Parathyroid adenoma (tissue), 2 donors: ENCODE measurements at regions not wholly inside any gene's neighbourhood (a gene's known extent, or its start where the extent isn't known, plus 50 kb on each side); places are given as distances from the start of the nearest gene placed in this dataset.

Experiments
- H2AFZ ChIP-seq: fragments of 300-600 bp; sonication (generic); one replicate; pipeline ENCODE4 v1.7.0; 2017; ENCODE audit warnings: antibody characterized with exemption, mild to moderate bottlenecking
- H3K27ac ChIP-seq: fragments of 300-600 bp; sonication (generic); one replicate; pipeline ENCODE4 v1.7.0; 2017
- H3K27me3 ChIP-seq: fragments of 300-600 bp; sonication (generic); one replicate; pipeline ENCODE4 v1.7.0; 2017; ENCODE audit warnings: low read length; ENCODE audit not compliant: control insufficient read depth, insufficient read depth
- H3K36me3 ChIP-seq: fragments of 300-600 bp; sonication (generic); one replicate; pipeline ENCODE4 v1.7.0; 2017; ENCODE audit warnings: low read length; ENCODE audit not compliant: control insufficient read depth, insufficient read depth
- H3K4me1 ChIP-seq: fragments of 300-600 bp; sonication (generic); one replicate; pipeline ENCODE4 v1.7.0; 2017; ENCODE audit warnings: control low read depth
- H3K4me2 ChIP-seq: fragments of 300-600 bp; sonication (generic); one replicate; pipeline ENCODE4 v1.7.0; 2017; ENCODE audit warnings: low read length
- H3K4me3 ChIP-seq: fragments of 300-600 bp; sonication (generic); one replicate; pipeline ENCODE4 v1.7.0; 2017; ENCODE audit warnings: low read depth, low read length
- H3K79me2 ChIP-seq: fragments of 300-600 bp; sonication (generic); one replicate; pipeline ENCODE4 v1.7.0; 2017; ENCODE audit warnings: control low read depth
- H3K9ac ChIP-seq: fragments of 300-600 bp; sonication (generic); one replicate; pipeline ENCODE4 v1.7.0; 2017; ENCODE audit warnings: mild to moderate bottlenecking
- H3K9me3 ChIP-seq: fragments of 300-600 bp; sonication (generic); one replicate; pipeline ENCODE4 v1.7.0; 2017; ENCODE audit warnings: low read length; ENCODE audit not compliant: control insufficient read depth
- TF ChIP-seq, protein P1 (sequence below): fragments of 300-600 bp; sonication (generic); IDR thresholded peaks from one replicate; pipeline ENCODE4 v1.7.0; 2017; ENCODE audit warnings: antibody characterized with exemption, mild to moderate bottlenecking
- donor health status: primary hyperparathyroidism.

DNA sequence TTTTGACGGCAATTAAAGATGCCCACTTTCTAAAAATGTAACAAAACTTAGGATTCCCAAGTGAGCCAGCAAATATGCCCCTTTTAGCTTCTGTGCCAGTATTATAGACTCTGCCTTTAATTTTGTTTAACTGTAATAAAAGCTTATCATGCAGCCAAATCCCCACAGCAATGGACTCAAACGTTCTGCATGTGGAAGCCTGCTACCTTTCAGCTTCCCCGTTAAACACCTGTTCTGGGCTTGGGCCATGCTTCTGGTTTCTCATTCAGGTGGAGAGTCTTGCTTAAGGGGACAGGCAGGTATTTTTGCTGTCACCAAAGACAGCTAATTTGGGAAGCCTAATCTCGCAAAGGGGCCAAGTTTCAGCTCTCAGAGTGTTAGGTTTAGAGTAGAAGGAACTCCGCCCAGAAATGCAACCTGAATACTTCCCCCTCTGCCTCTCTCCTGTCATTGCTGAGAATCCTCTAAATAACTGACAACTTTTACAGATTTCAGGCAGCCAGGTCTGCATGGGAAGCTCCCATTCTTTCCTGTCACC lies 399.4 kb upstream of the ATP11B start:
- no peaks in the 10 kb centered on the region for H3K27me3 ChIP-seq

DNA sequence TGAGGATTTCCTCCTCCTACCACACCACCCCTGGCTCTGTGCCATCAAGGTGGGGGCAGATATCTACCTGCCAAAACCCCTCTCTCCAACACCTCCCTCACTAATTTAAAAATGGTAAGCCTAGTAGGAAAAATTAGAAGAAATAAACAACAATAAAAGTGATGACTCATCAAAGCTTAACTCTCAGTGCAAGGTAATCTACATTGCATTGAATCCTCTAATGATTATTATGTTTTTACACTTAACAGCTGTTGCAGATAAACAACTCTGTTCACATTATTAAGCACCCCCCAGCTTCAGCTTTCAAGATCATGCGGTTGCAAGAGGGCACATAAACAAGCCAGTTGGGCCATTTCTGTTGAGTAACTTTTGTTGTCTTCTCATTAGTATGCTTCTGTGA lies 396.1 kb upstream of the ATP11B start:
- no peaks in the 10 kb centered on the region for H3K36me3 ChIP-seq
- TF ChIP-seq, protein P1, sequence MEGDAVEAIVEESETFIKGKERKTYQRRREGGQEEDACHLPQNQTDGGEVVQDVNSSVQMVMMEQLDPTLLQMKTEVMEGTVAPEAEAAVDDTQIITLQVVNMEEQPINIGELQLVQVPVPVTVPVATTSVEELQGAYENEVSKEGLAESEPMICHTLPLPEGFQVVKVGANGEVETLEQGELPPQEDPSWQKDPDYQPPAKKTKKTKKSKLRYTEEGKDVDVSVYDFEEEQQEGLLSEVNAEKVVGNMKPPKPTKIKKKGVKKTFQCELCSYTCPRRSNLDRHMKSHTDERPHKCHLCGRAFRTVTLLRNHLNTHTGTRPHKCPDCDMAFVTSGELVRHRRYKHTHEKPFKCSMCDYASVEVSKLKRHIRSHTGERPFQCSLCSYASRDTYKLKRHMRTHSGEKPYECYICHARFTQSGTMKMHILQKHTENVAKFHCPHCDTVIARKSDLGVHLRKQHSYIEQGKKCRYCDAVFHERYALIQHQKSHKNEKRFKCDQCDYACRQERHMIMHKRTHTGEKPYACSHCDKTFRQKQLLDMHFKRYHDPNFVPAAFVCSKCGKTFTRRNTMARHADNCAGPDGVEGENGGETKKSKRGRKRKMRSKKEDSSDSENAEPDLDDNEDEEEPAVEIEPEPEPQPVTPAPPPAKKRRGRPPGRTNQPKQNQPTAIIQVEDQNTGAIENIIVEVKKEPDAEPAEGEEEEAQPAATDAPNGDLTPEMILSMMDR: no peak
- H3K79me2 ChIP-seq: no peaks in the 10 kb centered on the region
- no peak overlapping the region for H3K4me3 ChIP-seq
- H3K9me3 ChIP-seq: no peaks in the 10 kb centered on the region
- H3K9ac ChIP-seq: no peak overlapping the region
- no peak overlapping the region for H3K4me2 ChIP-seq
- H3K27ac ChIP-seq: no peak overlapping the region
- H2AFZ ChIP-seq: no peak overlapping the region
- no peaks in the 10 kb centered on the region for H3K27me3 ChIP-seq
- no peaks in the 10 kb centered on the region for H3K4me1 ChIP-seq

More for the DNA sequence above, 399.4 kb upstream of the ATP11B start:
- H3K36me3 ChIP-seq: no peaks in the 10 kb centered on the region
- no peak overlapping the region for H3K4me2 ChIP-seq
- H3K79me2 ChIP-seq: no peaks in the 10 kb centered on the region
- TF ChIP-seq, protein P1: no peak
- H3K4me1 ChIP-seq: no peaks in the 10 kb centered on the region
- H3K27ac ChIP-seq: no peak overlapping the region
- no peak overlapping the region for H3K9ac ChIP-seq
- H3K9me3 ChIP-seq: no peaks in the 10 kb centered on the region
- no peak overlapping the region for H3K4me3 ChIP-seq
- H2AFZ ChIP-seq: peak overlapping the region; percentile 3

DNA sequence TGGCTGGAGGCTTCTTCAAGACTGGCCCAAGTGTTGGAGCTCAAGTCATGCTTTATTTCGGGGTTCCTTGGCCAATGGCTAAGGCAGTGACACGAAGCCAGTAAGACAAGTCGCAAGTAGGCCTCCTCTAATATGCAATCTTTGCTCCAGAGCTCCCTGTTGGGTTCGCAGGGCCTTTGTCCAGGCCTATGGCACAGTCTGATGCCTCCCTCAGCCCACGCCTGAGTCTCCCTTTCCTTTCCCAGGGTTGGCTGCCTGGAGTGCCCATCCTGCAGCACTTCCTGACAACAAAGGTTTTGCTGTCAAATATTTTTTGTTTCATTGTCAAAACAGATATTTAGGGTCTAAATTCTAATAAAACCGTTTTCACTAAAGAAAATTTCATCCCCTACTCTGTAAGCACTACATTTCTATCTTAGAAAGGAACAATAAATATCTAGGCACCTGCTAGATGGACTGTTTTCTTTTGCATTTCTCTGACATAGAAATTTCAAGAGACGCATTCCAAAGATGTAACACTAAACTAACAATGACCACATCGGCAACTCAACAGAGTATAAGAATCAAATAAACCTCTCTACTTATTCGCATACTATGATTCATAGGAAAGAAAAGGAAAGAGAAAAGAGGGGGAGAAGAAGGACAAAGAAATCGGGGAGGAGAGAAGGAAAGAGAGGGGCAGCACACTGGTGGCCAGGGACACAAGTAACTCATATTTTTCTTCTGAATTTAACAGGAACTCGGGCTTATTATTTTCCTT lies 393.1 kb upstream of the ATP11B start:
- H3K4me3 ChIP-seq: no peak overlapping the region
- H3K9ac ChIP-seq: no peak overlapping the region
- H3K27ac ChIP-seq: no peak overlapping the region
- H3K9me3 ChIP-seq: no peaks in the 10 kb centered on the region
- no peak overlapping the region for H2AFZ ChIP-seq
- no peak overlapping the region for H3K4me2 ChIP-seq
- H3K4me1 ChIP-seq: no peaks in the 10 kb centered on the region
- no peaks in the 10 kb centered on the region for H3K36me3 ChIP-seq
- TF ChIP-seq, protein P1: no peak
- H3K79me2 ChIP-seq: no peaks in the 10 kb centered on the region
- no peaks in the 10 kb centered on the region for H3K27me3 ChIP-seq

DNA sequence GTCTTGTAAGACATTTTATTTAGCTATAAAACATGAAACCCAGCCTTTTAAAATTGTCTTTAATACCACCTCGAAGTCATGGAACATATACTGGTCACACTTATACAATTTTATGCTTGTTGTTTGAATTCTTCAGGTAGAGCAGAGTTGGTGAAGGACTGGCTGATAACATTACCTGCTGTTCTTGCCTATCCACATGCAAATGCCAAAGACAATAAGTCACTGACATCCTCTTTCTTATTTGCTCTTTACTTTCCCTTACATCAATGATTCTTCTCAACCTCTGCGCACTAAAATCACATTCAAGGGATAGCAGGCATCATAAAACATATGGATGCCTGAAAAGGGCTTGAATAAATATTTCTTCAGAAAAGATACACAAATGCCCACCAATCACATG lies 392.5 kb upstream of the ATP11B start:
- no peak overlapping the region for H3K4me3 ChIP-seq
- TF ChIP-seq, protein P1: no peak
- H3K79me2 ChIP-seq: no peaks in the 10 kb centered on the region
- H3K9ac ChIP-seq: no peak overlapping the region
- no peaks in the 10 kb centered on the region for H3K27me3 ChIP-seq
- no peak overlapping the region for H3K27ac ChIP-seq
- H2AFZ ChIP-seq: no peak overlapping the region
- no peaks in the 10 kb centered on the region for H3K9me3 ChIP-seq
- no peaks in the 10 kb centered on the region for H3K36me3 ChIP-seq
- no peaks in the 10 kb centered on the region for H3K4me1 ChIP-seq
- no peak overlapping the region for H3K4me2 ChIP-seq

DNA sequence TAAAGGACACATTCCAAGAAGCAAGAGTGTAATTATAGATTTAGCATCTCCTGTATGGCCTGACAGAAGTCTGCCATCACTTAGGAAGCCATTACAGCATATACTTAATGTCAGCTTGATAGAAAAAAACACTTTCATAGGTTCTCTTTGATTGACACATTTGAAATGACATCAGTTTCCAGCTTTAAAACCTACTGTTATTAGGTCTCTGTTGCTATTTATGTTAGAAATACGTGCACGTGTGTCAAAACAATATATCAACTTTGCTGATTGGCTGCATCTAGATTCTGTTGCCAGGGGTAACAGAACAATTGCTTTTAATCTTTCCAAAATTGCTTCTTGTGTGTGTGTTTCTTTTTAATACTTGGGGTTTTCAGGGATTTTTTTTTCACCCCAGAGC lies 389.3 kb upstream of the ATP11B start:
- no peak overlapping the region for H2AFZ ChIP-seq
- H3K4me2 ChIP-seq: no peak overlapping the region
- no peaks in the 10 kb centered on the region for H3K4me1 ChIP-seq
- no peak overlapping the region for H3K9ac ChIP-seq
- H3K4me3 ChIP-seq: no peak overlapping the region
- no peaks in the 10 kb centered on the region for H3K9me3 ChIP-seq
- TF ChIP-seq, protein P1: no peak
- H3K27me3 ChIP-seq: no peaks in the 10 kb centered on the region
- H3K79me2 ChIP-seq: no peaks in the 10 kb centered on the region
- no peaks in the 10 kb centered on the region for H3K36me3 ChIP-seq
- no peak overlapping the region for H3K27ac ChIP-seq
